ENCODE measurements at regions not wholly inside any gene's neighbourhood (a gene's known extent, or its start where the extent isn't known, plus 50 kb on each side); places are given as distances from the start of the nearest gene placed in this dataset.

DNA sequence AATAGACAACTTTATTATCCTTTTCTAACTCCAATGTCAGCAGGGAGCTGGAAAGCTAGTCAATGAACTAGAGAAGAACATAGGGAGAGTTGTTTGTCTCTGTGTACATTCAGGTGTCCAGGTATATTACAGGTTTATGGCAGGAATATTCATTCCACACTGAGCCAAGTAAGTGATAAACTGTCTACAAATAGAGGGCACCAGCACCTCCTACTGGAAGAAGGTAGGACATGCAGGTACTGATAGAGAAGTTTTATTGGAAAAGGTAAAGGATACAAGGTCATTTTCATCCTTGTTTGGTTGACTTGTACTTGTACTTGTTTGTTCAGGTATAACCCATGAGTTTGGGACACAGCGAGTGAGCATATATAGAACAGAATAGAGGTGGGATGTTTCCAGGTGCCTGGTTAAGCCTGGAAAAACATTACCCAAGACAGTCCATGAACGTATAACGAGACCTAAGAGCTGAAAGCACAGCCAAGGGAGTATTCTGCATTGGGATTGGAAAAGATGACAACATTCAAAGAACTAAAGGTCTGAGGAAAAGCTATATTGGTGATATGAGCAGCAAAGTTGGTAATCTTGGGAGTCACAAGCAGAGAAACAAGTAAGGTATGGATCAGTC lies 61.4 kb upstream of the PPP1R3C start (continued):
- peak; percentile 57 to 75 (median 68) for TF ChIP-seq CTCF (IDR thresholded peaks at IDR 0.05 in 2 of 3, conservative IDR thresholded peaks at IDR 0.05 in 1 of 3; ENCODE audit: insufficient read depth in 2 of 3, low read depth in 1 of 3, low read length in 3 of 3)
- TF ChIP-seq SFPQ (IDR thresholded peaks at IDR 0.05; ENCODE audit: low read depth, low read length), result no peak
- no peak for TF ChIP-seq BCL6 (CRISPR knock-in tag; IDR thresholded peaks at IDR 0.05)
- no peak for TF ChIP-seq NR4A1 (CRISPR knock-in tag; IDR thresholded peaks at IDR 0.05)
- no peak for TF ChIP-seq NR4A1 (tag; IDR thresholded peaks at IDR 0.05)
- no peak for TF ChIP-seq TAF7 (tag; IDR thresholded peaks at IDR 0.05)
- TF ChIP-seq, protein P1, sequence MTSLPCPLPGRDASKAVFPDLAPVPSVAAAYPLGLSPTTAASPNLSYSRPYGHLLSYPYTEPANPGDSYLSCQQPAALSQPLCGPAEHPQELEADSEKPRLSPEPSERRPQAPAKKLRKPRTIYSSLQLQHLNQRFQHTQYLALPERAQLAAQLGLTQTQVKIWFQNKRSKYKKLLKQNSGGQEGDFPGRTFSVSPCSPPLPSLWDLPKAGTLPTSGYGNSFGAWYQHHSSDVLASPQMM (CRISPR knock-in tag; IDR thresholded peaks at IDR 0.05), result no peak
- no peak for TF ChIP-seq NKRF (IDR thresholded peaks at IDR 0.05; ENCODE audit: borderline replicate concordance)
- TF ChIP-seq CTCFL (IDR thresholded peaks at IDR 0.05; ENCODE audit: borderline replicate concordance, insufficient read depth, low read depth, low read length, poor library complexity, severe bottlenecking), result no peak
- TF ChIP-seq MTA1 (IDR thresholded peaks at IDR 0.05; ENCODE audit: borderline replicate concordance), result no peak
- TF ChIP-seq PRDM10 (IDR thresholded peaks at IDR 0.05; ENCODE audit: partially characterized antibody), result no peak
- no peak for TF ChIP-seq LARP7 (IDR thresholded peaks at IDR 0.05)
- no peak for TF ChIP-seq ZNF134 (CRISPR knock-in tag; conservative IDR thresholded peaks at IDR 0.05)
